ENCODE measurements at regions not wholly inside any gene's neighbourhood (a gene's known extent, or its start where the extent isn't known, plus 50 kb on each side); places are given as distances from the start of the nearest gene placed in this dataset.

DNA sequence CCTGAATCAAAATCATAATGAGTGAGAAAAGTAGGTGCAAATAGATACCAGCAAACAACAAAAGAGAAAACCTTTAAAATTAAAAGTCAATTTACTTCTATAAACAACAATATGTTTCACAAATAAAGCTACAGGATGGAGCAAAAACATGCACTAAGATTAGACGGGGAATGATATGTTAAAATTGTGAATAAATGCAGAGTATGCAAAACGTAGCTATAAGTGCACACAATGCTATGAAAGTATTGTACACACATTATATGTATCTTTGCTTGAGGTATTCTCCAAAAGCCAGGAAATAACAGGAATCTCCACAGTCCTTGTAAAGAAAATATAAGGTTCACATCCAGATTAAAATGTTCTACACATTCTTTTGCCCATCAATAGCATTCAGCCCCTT lies 523.9 kb downstream of the EFNB2 start:
- Histone ChIP-seq H3K27me3 (no peaks in the 10 kb centered on the region), H3K27ac (no peak overlapping the region), H3K4me1 (peaks cover 0 to 7% (median 0%) of the 10 kb centered on the region in 3 donors), H3K4me3 (no peak overlapping the region), H3K9me3 (no peaks in the 10 kb centered on the region), H3K36me3 (no peaks in the 10 kb centered on the region)
- no peak for ATAC-seq
- TF ChIP-seq POLR2AphosphoS5 (IDR thresholded peaks at IDR 0.05), result no peak
- no peak for TF ChIP-seq EP300 (IDR thresholded peaks at IDR 0.05)
- no peak for TF ChIP-seq POLR2A (IDR thresholded peaks at IDR 0.05)
- TF ChIP-seq, protein P1, sequence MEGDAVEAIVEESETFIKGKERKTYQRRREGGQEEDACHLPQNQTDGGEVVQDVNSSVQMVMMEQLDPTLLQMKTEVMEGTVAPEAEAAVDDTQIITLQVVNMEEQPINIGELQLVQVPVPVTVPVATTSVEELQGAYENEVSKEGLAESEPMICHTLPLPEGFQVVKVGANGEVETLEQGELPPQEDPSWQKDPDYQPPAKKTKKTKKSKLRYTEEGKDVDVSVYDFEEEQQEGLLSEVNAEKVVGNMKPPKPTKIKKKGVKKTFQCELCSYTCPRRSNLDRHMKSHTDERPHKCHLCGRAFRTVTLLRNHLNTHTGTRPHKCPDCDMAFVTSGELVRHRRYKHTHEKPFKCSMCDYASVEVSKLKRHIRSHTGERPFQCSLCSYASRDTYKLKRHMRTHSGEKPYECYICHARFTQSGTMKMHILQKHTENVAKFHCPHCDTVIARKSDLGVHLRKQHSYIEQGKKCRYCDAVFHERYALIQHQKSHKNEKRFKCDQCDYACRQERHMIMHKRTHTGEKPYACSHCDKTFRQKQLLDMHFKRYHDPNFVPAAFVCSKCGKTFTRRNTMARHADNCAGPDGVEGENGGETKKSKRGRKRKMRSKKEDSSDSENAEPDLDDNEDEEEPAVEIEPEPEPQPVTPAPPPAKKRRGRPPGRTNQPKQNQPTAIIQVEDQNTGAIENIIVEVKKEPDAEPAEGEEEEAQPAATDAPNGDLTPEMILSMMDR (IDR thresholded peaks at IDR 0.05), result no peak
- WGBS, 2 donors (ENCODE audit: low coverage in 1 of 2), result 82 to 86% methylated on average over 2 of the region's 2 CpGs

DNA sequence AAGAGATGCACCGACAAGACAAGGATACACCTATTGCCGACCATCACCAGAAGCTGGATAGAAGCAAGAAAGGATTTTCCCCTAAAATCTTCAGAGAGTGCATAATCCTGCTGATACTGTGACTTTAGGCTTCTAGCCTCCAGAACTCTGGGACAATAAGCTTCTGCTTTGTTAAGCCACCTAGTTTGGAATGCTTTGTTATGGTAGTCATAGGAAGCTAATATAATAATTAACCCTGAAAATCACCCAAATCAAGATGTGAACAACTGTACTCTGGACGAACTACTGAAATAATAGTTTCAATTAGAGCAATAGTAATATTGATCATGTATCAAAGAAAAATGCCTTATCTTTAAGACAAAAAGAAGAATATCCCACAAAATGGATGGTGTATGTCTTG lies 524.6 kb downstream of the EFNB2 start:
- Histone ChIP-seq H3K27me3 (no peaks in the 10 kb centered on the region), H3K27ac (no peak overlapping the region), H3K9me3 (no peaks in the 10 kb centered on the region), H3K4me1 (peaks cover 0 to 10% (median 0%) of the 10 kb centered on the region in 3 donors), H3K4me3 (no peak overlapping the region), H3K36me3 (no peaks in the 10 kb centered on the region)
- TF ChIP-seq POLR2AphosphoS5 (IDR thresholded peaks at IDR 0.05), result no peak
- no peak for TF ChIP-seq POLR2A (IDR thresholded peaks at IDR 0.05)
- TF ChIP-seq, protein P1 (IDR thresholded peaks at IDR 0.05), result no peak
- no peak for TF ChIP-seq EP300 (IDR thresholded peaks at IDR 0.05)
- ATAC-seq, result no peak
- WGBS, 2 donors (ENCODE audit: low coverage in 1 of 2), result 64 to 85% methylated on average over 3 of the region's 3 CpGs

DNA sequence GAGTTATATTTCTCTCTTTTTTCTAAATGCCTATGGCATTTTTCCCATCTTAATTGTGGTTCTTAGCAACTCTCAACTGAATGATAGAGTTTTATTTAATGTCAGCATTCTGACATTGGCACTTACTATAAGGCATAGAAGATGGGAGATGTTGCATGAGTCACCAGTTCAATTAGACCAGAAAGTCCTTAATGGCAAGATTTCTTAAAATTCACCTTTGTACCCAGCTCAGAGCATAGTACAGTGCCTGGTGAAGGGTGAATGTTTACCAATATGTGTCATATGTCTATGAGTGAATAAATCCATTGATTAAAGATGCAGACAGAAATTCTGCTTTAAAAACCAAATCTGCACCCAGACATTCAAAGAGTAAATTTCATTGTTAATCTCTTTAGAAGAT lies 526.9 kb downstream of the EFNB2 start:
- H3K4me3 ChIP-seq, result no peak overlapping the region
- H3K27ac ChIP-seq, result no peak overlapping the region
- H3K4me1 ChIP-seq, result peaks cover 0 to 10% (median 0%) of the 10 kb centered on the region in 3 donors
- no peak for ATAC-seq
- TF ChIP-seq EP300 (IDR thresholded peaks at IDR 0.05) (no peak), POLR2AphosphoS5 (IDR thresholded peaks at IDR 0.05) (no peak), POLR2A (IDR thresholded peaks at IDR 0.05) (no peak)
- TF ChIP-seq, protein P1 (IDR thresholded peaks at IDR 0.05), result no peak
- H3K9me3 ChIP-seq, result no peaks in the 10 kb centered on the region
- no peaks in the 10 kb centered on the region for H3K27me3 ChIP-seq
- no peaks in the 10 kb centered on the region for H3K36me3 ChIP-seq

DNA sequence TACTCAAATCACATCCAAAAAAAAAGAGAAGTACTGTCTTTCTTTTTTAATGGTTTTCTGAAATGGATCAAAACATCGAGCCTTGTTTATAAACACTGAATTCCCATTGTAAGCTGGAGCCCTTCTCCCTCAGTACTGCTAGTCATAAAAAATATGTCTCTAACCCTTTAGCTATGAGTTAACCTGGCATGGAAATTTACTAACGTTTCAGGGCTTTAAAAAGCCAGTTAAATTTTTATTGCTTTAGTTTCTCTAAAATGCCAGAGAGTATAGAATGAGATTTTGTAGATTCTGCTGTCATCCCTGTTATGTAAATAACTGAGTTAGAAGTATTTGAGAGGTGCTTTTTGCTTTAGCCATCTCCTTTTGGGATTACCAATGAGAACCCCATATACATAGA lies 528.3 kb downstream of the EFNB2 start:
- WGBS, 2 donors (ENCODE audit: low coverage in 1 of 2), result 13 to 30% methylated on average over 2 of the region's 2 CpGs
- Histone ChIP-seq H3K9me3 (no peaks in the 10 kb centered on the region), H3K27ac (no peak overlapping the region), H3K4me1 (peaks cover 0 to 10% (median 0%) of the 10 kb centered on the region in 3 donors), H3K27me3 (no peaks in the 10 kb centered on the region), H3K4me3 (no peak overlapping the region), H3K36me3 (no peaks in the 10 kb centered on the region)
- no peak for ATAC-seq
- no peak for TF ChIP-seq EP300 (IDR thresholded peaks at IDR 0.05)
- TF ChIP-seq POLR2A (IDR thresholded peaks at IDR 0.05), result no peak
- TF ChIP-seq, protein P1 (IDR thresholded peaks at IDR 0.05), result no peak
- no peak for TF ChIP-seq POLR2AphosphoS5 (IDR thresholded peaks at IDR 0.05)

DNA sequence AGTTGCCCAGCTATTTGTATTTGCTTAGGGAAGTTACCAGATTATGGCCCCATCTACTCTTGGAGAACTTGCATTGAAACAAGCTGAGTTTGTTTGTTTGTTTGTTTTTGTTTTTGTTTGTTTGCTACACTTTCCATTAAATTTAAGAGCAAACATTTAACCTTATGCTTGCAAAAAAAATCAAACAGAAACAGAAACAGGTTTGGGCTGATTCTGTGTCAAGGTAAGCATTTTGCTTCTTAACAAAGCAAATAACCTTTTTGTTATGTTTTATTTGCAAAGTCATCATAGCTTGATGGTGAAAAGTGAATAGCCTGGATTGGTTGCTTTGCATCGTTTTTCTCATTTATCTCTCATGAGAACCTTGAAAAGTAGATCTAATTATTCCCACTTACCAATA lies 531.8 kb downstream of the EFNB2 start:
- no peak overlapping the region for H3K27ac ChIP-seq
- TF ChIP-seq, protein P1 (IDR thresholded peaks at IDR 0.05), result no peak
- TF ChIP-seq POLR2AphosphoS5 (IDR thresholded peaks at IDR 0.05) (no peak), EP300 (IDR thresholded peaks at IDR 0.05) (no peak), POLR2A (IDR thresholded peaks at IDR 0.05) (no peak)
- 85 to 100% methylated on average over 1 of the region's 1 CpG for WGBS, 2 donors (ENCODE audit: low coverage in 1 of 2)
- no peaks in the 10 kb centered on the region for H3K27me3 ChIP-seq
- no peaks in the 10 kb centered on the region for H3K36me3 ChIP-seq
- H3K9me3 ChIP-seq, result no peaks in the 10 kb centered on the region
- no peak for ATAC-seq
- H3K4me1 ChIP-seq, result peaks cover 0 to 10% (median 0%) of the 10 kb centered on the region in 3 donors
- no peak overlapping the region for H3K4me3 ChIP-seq

Measured in gastroesophageal sphincter (tissue), 4 donors.